A549 (cell line): ENCODE measurements at regions not wholly inside any gene's neighbourhood (a gene's known extent, or its start where the extent isn't known, plus 50 kb on each side); places are given as distances from the start of the nearest gene placed in this dataset.

Experiments
- ATAC-seq, 2 experiments: fragments of 200-7000 bp in 1 of 2; fragments of >200 bp in 1 of 2; cut with Nextera tagmentation in 1 of 2; cut with Tn5 transposase in 1 of 2; 3 replicates each; pipeline versions ENCODE4 v1.8.0 to v1.9.1; 2018 to 2020; ENCODE audit warnings: mild to moderate bottlenecking in 1 of 2, moderate library complexity in 1 of 2
- CTCF ChIA-PET: fragments of 300-600 bp; sonication (Branson Sonifier 250); formaldehyde crosslinking; extraction: SDS; loops from one replicate; lab custom pipeline; 2021; ENCODE audit warnings: antibody characterized with exemption, inconsistent platforms; lab: Yijun Ruan, JAX
- POLR2A ChIA-PET: fragments of 350-600 bp; formaldehyde crosslinking; extraction: SDS; loops from one replicate; lab custom pipeline; 2021; ENCODE audit warnings: antibody characterized with exemption, inconsistent platforms; lab: Yijun Ruan, JAX
- DNase-seq, 2 experiments: peaks; one replicate each; pipeline versions ENCODE4 v3.0.0 to v3.0.0-alpha.2; 2011 to 2016; ENCODE audit warnings: low read depth in 1 of 2, low spot score in 1 of 2
- FAIRE-seq: peaks from 2 replicates; lab custom pipeline; 2011; peaks lifted over from hg19 to GRCh38; lab: Jason Lieb, UNC
- H3K27ac ChIP-seq, 2 experiments: fragments of >200 bp; sonication (Bioruptor Twin); formaldehyde crosslinking; 3 replicates each; pipeline ENCODE4 v1.5.1; 2016 to 2017
- H3K4me1 ChIP-seq: fragments of >200 bp; sonication (Bioruptor Twin); formaldehyde crosslinking; 3 replicates; pipeline ENCODE4 v1.6.1; 2016
- H3K4me2 ChIP-seq: fragments of >200 bp; sonication (Bioruptor Twin); formaldehyde crosslinking; 3 replicates; pipeline ENCODE4 v1.6.1; 2016
- H3K4me3 ChIP-seq: fragments of >200 bp; sonication (Bioruptor Twin); formaldehyde crosslinking; 3 replicates; pipeline ENCODE4 v1.5.1; 2016
- H3K9me3 ChIP-seq: fragments of >200 bp; sonication (Bioruptor Twin); formaldehyde crosslinking; 3 replicates; pipeline ENCODE4 v1.6.1; 2016
- BHLHE40 ChIP-seq: IDR thresholded peaks from 2 replicates; pipeline ENCODE4 v1.6.1; 2012; ENCODE audit warnings: low read depth, low read length, inconsistent platforms
- CBX2 ChIP-seq: fragments of 200-600 bp; sonication (generic); IDR thresholded peaks from 2 replicates; pipeline ENCODE4 v1.6.1; 2016; ENCODE audit warnings: low read depth, mild to moderate bottlenecking, borderline replicate concordance
- CHD4 ChIP-seq: fragments of 200-600 bp; sonication (generic); IDR thresholded peaks from 2 replicates; pipeline ENCODE4 v1.6.1; 2016; ENCODE audit warnings: antibody characterized with exemption, mild to moderate bottlenecking, borderline replicate concordance
- EHF ChIP-seq: fragments of 250-450 bp; sonication (Bioruptor Pico); IDR thresholded peaks from 2 replicates; pipeline ENCODE4 v1.5.0; 2020; ENCODE audit warnings: mild to moderate bottlenecking
- ESRRA ChIP-seq: fragments of 150-350 bp; IDR thresholded peaks from 2 replicates; pipeline ENCODE4 v1.6.1; 2014; ENCODE audit warnings: mild to moderate bottlenecking, low read length, borderline replicate concordance
- FOSL2 ChIP-seq, 2 experiments: fragments of 450-650 bp in 1 of 2; fragments of >200 bp in 1 of 2; sonication (Bioruptor Twin) in 1 of 2; formaldehyde crosslinking; IDR thresholded peaks; 2 replicates each; pipeline versions ENCODE4 v1.5.0 to v1.6.1; 2016 to 2020; ENCODE audit warnings: mild to moderate bottlenecking in 1 of 2, moderate library complexity in 1 of 2
- HDAC2 ChIP-seq: fragments of 200-600 bp; sonication (generic); IDR thresholded peaks from 2 replicates; pipeline ENCODE4 v1.6.1; 2016
- KDM1A ChIP-seq: fragments of 200-600 bp; sonication (generic); IDR thresholded peaks from 2 replicates; pipeline ENCODE4 v1.6.1; 2016; ENCODE audit warnings: low read depth, mild to moderate bottlenecking
- KDM5A ChIP-seq: fragments of 200-600 bp; sonication (generic); IDR thresholded peaks from 2 replicates; pipeline ENCODE4 v1.6.1; 2016; ENCODE audit warnings: antibody characterized with exemption, mild to moderate bottlenecking
- MAFK ChIP-seq: fragments of 450-650 bp; IDR thresholded peaks from 2 replicates; pipeline ENCODE4 v1.6.1; 2014; ENCODE audit not compliant: partially characterized antibody
- POLR2A ChIP-seq: IDR thresholded peaks from 2 replicates; pipeline ENCODE4 v1.6.1; 2012; ENCODE audit warnings: mild to moderate bottlenecking, low read length
- RARB ChIP-seq: fragments of 250-450 bp; sonication (Bioruptor Pico); IDR thresholded peaks from 2 replicates; pipeline ENCODE4 v1.8.0; 2021; ENCODE audit warnings: mild to moderate bottlenecking, moderate library complexity
- RNF2 ChIP-seq: fragments of 200-600 bp; sonication (generic); IDR thresholded peaks from 2 replicates; pipeline ENCODE4 v1.6.1; 2016; ENCODE audit warnings: low read depth, mild to moderate bottlenecking, antibody characterized with exemption, moderate library complexity, borderline replicate concordance
- SMC3 ChIP-seq: fragments of >200 bp; sonication (Bioruptor Twin); formaldehyde crosslinking; IDR thresholded peaks from 3 replicates; pipeline ENCODE4 v1.6.1; 2018; ENCODE audit warnings: inconsistent platforms
- TFCP2L1 ChIP-seq: fragments of 250-450 bp; sonication (Bioruptor Pico); IDR thresholded peaks from 2 replicates; pipeline ENCODE4 v1.5.0; 2021; ENCODE audit warnings: mild to moderate bottlenecking
- ZC3H11A ChIP-seq: fragments of 450-650 bp; IDR thresholded peaks from 2 replicates; pipeline ENCODE4 v1.6.1; 2014; ENCODE audit warnings: antibody characterized with exemption, mild to moderate bottlenecking
- ZFP36 ChIP-seq: fragments of 450-650 bp; IDR thresholded peaks from 2 replicates; pipeline ENCODE4 v1.6.1; 2014; ENCODE audit warnings: borderline replicate concordance; ENCODE audit not compliant: partially characterized antibody
- WGBS: methylation state at CpG from one replicate; pipeline ENCODE4 v1.1.6; 2017; ENCODE audit errors: missing lambda C conversion rate; 5-methylcytosine and 5-hydroxymethylcytosine counted together
- TF ChIP-seq, protein P1 (sequence below): fragments of 150-350 bp; IDR thresholded peaks from 2 replicates; pipeline ENCODE4 v1.6.1; 2014; ENCODE audit warnings: low read depth, mild to moderate bottlenecking, low read length
- TF ChIP-seq, protein P2 (sequence below): fragments of >200 bp; sonication (Bioruptor Twin); formaldehyde crosslinking; IDR thresholded peaks from 3 replicates; pipeline ENCODE4 v1.6.1; 2016
- TF ChIP-seq, protein P3 (sequence below): IDR thresholded peaks from 2 replicates; pipeline ENCODE4 v1.6.1; 2012
- TF ChIP-seq, protein P4 (sequence below): fragments of 250-450 bp; sonication (Bioruptor Pico); IDR thresholded peaks from 2 replicates; pipeline ENCODE4 v1.5.0; 2021; ENCODE audit warnings: mild to moderate bottlenecking, moderate library complexity, borderline replicate concordance
- TF ChIP-seq, protein P5 (sequence below): fragments of 250-450 bp; sonication (Bioruptor Pico); IDR thresholded peaks from 2 replicates; pipeline ENCODE4 v1.5.0; 2020; ENCODE audit warnings: low read depth, mild to moderate bottlenecking, moderate library complexity

DNA sequence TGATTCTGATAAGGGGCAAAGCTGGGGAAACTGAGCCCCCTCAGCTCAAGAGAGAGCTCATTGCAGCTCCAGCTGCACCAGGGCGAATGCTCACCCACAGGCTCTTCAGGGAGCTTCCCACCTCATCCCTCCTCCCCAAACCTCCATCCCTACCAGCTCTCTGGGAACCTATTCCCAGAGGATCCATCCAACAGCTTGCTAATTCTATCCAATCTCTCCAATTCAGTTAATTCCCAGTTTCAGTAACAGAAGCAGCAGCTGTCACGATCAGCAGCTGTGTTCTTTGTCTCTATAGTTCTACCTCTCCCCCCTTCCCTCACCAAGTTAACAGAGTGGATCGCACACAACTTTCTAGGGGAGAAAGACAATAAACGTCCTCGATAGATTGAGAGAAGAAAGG lies 135.5 kb upstream of the EFNA5 start:
- CTCF ChIA-PET = no interaction called here
- no peak overlapping the region for H3K4me3 ChIP-seq
- TF ChIP-seq, protein P1, sequence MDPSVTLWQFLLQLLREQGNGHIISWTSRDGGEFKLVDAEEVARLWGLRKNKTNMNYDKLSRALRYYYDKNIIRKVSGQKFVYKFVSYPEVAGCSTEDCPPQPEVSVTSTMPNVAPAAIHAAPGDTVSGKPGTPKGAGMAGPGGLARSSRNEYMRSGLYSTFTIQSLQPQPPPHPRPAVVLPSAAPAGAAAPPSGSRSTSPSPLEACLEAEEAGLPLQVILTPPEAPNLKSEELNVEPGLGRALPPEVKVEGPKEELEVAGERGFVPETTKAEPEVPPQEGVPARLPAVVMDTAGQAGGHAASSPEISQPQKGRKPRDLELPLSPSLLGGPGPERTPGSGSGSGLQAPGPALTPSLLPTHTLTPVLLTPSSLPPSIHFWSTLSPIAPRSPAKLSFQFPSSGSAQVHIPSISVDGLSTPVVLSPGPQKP = no peak
- TF ChIP-seq CBX2 = no peak
- FAIRE-seq (no peak), DNase-seq (no peak), ATAC-seq (no peak)
- WGBS = 84% methylated on average over 5 of the region's 5 CpGs
- POLR2A ChIA-PET = no interaction called here
- peak overlapping the region in 1 of 2 experiments; percentile 19; a peak in 1 of 6 replicates for H3K27ac ChIP-seq
- no peaks in the 10 kb centered on the region for H3K9me3 ChIP-seq
- H3K4me1 ChIP-seq = peaks cover 9% of the 10 kb centered on the region
- 0 out of 3 replicates have a peak overlapping the region, but pooled peaks have one; percentile 27 for H3K4me2 ChIP-seq

DNA sequence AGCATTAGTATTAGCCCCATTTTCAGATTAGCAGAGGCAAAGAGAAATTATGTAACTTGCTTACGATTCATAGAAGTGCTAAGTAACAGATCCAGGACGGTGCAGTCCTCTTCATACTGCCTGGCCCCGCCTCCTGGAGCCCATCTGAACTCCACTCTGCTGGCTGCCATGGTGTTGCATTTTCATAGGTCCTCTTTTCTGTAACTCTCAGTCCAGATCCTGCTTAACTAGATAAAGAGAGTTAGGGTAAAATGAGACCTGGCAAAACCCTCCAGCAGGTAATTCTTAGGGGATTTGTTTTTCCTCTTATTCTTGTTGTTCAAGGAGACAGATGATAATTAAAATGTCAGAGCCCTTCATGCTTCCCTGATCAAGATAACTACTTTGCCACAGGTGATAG lies 135.1 kb upstream of the EFNA5 start:
- no peak for DNase-seq
- no peak overlapping the region for H3K27ac ChIP-seq
- 81% methylated on average over 3 of the region's 3 CpGs for WGBS
- no peak overlapping the region for H3K4me2 ChIP-seq
- H3K9me3 ChIP-seq = no peaks in the 10 kb centered on the region
- FAIRE-seq = no peak
- CTCF ChIA-PET = no interaction called here
- H3K4me1 ChIP-seq = peaks cover 9% of the 10 kb centered on the region
- H3K4me3 ChIP-seq = no peak overlapping the region
- POLR2A ChIA-PET = no interaction called here
- ATAC-seq = no peak
- TF ChIP-seq ZC3H11A (no peak), KDM5A (no peak)
- TF ChIP-seq, all 56 proteins: peak for 0

DNA sequence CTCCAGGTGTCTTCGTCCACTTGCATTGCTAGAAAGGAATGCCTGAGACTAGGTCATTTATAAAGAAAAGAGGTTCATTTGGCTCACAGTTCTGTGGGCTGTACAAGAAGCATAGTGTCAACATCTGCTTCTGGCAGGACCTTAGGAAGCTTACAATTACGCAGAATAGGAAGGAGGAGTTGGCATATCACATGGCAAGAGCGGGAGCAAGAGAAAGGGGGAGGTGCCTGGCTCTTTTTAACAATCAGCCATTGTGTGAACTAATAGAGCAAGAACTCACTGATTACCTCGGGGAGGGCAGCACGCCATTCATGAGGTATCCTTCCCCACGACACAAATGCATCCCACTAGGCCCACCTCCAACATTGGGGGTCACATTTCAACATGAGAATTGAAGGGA lies 134.4 kb upstream of the EFNA5 start:
- Histone ChIP-seq H3K4me2 (no peak overlapping the region), H3K9me3 (no peaks in the 10 kb centered on the region), H3K4me1 (peaks cover 9% of the 10 kb centered on the region), H3K27ac (no peak overlapping the region), H3K4me3 (no peak overlapping the region)
- POLR2A ChIA-PET = no interaction called here
- 66% methylated on average over 6 of the region's 6 CpGs for WGBS
- CTCF ChIA-PET = no interaction called here
- DNase-seq (no peak), ATAC-seq (no peak), FAIRE-seq (no peak)
- TF ChIP-seq, protein P2, sequence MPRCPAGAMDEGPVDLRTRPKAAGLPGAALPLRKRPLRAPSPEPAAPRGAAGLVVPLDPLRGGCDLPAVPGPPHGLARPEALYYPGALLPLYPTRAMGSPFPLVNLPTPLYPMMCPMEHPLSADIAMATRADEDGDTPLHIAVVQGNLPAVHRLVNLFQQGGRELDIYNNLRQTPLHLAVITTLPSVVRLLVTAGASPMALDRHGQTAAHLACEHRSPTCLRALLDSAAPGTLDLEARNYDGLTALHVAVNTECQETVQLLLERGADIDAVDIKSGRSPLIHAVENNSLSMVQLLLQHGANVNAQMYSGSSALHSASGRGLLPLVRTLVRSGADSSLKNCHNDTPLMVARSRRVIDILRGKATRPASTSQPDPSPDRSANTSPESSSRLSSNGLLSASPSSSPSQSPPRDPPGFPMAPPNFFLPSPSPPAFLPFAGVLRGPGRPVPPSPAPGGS = no peak
- TF ChIP-seq, protein P3, sequence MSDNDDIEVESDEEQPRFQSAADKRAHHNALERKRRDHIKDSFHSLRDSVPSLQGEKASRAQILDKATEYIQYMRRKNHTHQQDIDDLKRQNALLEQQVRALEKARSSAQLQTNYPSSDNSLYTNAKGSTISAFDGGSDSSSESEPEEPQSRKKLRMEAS = no peak
- TF ChIP-seq EHF (CRISPR knock-in tag) (no peak), MAFK (no peak), ZC3H11A (no peak), SMC3 (no peak), BHLHE40 (no peak), HDAC2 (no peak), POLR2A (no peak), ZFP36 (no peak), CHD4 (no peak), RNF2 (no peak), ESRRA (no peak), KDM1A (no peak), RARB (CRISPR knock-in tag) (no peak)
- TF ChIP-seq, protein P4, sequence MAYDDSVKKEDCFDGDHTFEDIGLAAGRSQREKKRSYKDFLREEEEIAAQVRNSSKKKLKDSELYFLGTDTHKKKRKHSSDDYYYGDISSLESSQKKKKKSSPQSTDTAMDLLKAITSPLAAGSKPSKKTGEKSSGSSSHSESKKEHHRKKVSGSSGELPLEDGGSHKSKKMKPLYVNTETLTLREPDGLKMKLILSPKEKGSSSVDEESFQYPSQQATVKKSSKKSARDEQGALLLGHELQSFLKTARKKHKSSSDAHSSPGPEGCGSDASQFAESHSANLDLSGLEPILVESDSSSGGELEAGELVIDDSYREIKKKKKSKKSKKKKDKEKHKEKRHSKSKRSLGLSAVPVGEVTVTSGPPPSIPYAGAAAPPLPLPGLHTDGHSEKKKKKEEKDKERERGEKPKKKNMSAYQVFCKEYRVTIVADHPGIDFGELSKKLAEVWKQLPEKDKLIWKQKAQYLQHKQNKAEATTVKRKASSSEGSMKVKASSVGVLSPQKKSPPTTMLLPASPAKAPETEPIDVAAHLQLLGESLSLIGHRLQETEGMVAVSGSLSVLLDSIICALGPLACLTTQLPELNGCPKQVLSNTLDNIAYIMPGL (CRISPR knock-in tag) = no peak

DNA sequence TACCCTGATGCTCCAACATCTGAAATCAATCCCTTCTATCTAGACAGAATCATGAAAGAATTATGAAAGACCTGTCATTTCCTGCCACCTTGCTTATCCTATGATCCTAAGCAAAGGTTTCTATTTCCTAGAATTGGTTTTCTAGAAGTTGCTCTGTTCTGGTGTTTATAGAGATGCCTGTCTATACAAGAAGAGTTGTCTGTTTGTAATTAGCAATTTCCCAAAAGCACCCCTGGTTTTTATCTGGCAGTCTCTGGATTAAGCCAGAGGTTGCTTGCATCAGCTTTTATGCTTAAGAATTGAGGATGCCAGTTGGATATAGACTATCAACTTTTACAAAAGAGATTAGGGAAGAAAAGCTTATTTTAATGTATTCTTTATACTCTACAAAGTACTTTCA lies 133.0 kb upstream of the EFNA5 start:
- Histone ChIP-seq H3K4me2 (no peak overlapping the region), H3K4me1 (peaks cover 9% of the 10 kb centered on the region), H3K4me3 (no peak overlapping the region), H3K27ac (no peak overlapping the region), H3K9me3 (no peaks in the 10 kb centered on the region)
- FAIRE-seq (no peak), ATAC-seq (no peak), DNase-seq (no peak)
- CTCF ChIA-PET = no interaction called here
- TF ChIP-seq, protein P5, sequence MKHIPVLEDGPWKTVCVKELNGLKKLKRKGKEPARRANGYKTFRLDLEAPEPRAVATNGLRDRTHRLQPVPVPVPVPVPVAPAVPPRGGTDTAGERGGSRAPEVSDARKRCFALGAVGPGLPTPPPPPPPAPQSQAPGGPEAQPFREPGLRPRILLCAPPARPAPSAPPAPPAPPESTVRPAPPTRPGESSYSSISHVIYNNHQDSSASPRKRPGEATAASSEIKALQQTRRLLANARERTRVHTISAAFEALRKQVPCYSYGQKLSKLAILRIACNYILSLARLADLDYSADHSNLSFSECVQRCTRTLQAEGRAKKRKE = no peak
- TF ChIP-seq TFCP2L1 (CRISPR knock-in tag) = no peak
- TF ChIP-seq KDM1A = no peak
- TF ChIP-seq, protein P4 (CRISPR knock-in tag) = no peak
- no peak for TF ChIP-seq FOSL2 (IDR thresholded peaks at IDR 0.05)
- TF ChIP-seq FOSL2 (CRISPR knock-in tag; IDR thresholded peaks at IDR 0.05) = no peak
- TF ChIP-seq, protein P3 = no peak
- POLR2A ChIA-PET = no interaction called here
